ENCODE measurements at regions not wholly inside any gene's neighbourhood (a gene's known extent, or its start where the extent isn't known, plus 50 kb on each side); places are given as distances from the start of the nearest gene placed in this dataset.

- TF ChIP-seq ZBTB44 (CRISPR knock-in tag; IDR thresholded peaks at IDR 0.05), result no peak
- no peak for TF ChIP-seq ZNF281 (CRISPR knock-in tag; IDR thresholded peaks at IDR 0.05; ENCODE audit: borderline replicate concordance)
- TF ChIP-seq POLR2A (IDR thresholded peaks at IDR 0.05; ENCODE audit: insufficient read depth in 1 of 2, low read depth in 2 of 2, low read length in 2 of 2), result no peak
- TF ChIP-seq MYC (CRISPR knock-in tag; IDR thresholded peaks at IDR 0.05; ENCODE audit: borderline replicate concordance), result no peak
- TF ChIP-seq SPEN (CRISPR knock-in tag; IDR thresholded peaks at IDR 0.05; ENCODE audit: low read depth), result no peak
- TF ChIP-seq SMC3 (IDR thresholded peaks at IDR 0.05; ENCODE audit: low read length), result no peak
- no peak for TF ChIP-seq ZNF598 (CRISPR knock-in tag; IDR thresholded peaks at IDR 0.05; ENCODE audit: borderline replicate concordance)
- no peak for TF ChIP-seq SP1 (IDR thresholded peaks at IDR 0.05)
- no peak for TF ChIP-seq SP1 (CRISPR knock-in tag; IDR thresholded peaks at IDR 0.05)
- no peak for TF ChIP-seq ZFP82 (CRISPR knock-in tag; IDR thresholded peaks at IDR 0.05; ENCODE audit: borderline replicate concordance)
- no peak for TF ChIP-seq DZIP1 (CRISPR knock-in tag; IDR thresholded peaks at IDR 0.05)
- no peak for TF ChIP-seq RERE (CRISPR knock-in tag; IDR thresholded peaks at IDR 0.05; ENCODE audit: low read depth)
- TF ChIP-seq PHF8 (CRISPR knock-in tag; IDR thresholded peaks at IDR 0.05), result no peak
Measured at GRCh38 chr12:34298176-34298970, 276.1 kb downstream of the ALG10 start.

Data from HepG2 (cell line).